LHCN-M2 (cell line): ENCODE measurements at regions not wholly inside any gene's neighbourhood (a gene's known extent, or its start where the extent isn't known, plus 50 kb on each side); places are given as distances from the start of the nearest gene placed in this dataset.
A peak's percentile ranks its signal among the peaks of the same experiment; 100 is the strongest.

Source experiments
- DNase-seq: peaks from one replicate; pipeline ENCODE4 v3.0.0-alpha.2; 2012; ENCODE audit warnings: low read depth

GRCh38 chr4:163622379-163623035 is 128.0 kb downstream of the TMA16 start:
- DNase-seq = no peak

GRCh38 chr4:163623787-163624186 is 129.3 kb downstream of the TMA16 start:
- no peak for DNase-seq

- DNase-seq = no peak
These were observed 130.2 kb downstream of the TMA16 start for GRCh38 chr4:163624727-163625126.

GRCh38 chr4:163631288-163631687 is 136.8 kb downstream of the TMA16 start:
- DNase-seq = no peak

- DNase-seq = peak; percentile 19
These were observed 144.4 kb downstream of the TMA16 start for GRCh38 chr4:163638909-163639308.

- DNase-seq = peak; percentile 69
These were observed 155.1 kb downstream of the TMA16 start for GRCh38 chr4:163649557-163650091.

GRCh38 chr4:163651761-163652160 is 157.3 kb downstream of the TMA16 start:
- DNase-seq = peak; percentile 62

- no peak for DNase-seq
These were observed 160.1 kb downstream of the TMA16 start for GRCh38 chr4:163654621-163655020.

- no peak for DNase-seq
These were observed 166.1 kb downstream of the TMA16 start for GRCh38 chr4:163660636-163661035.

- no peak for DNase-seq
These were observed 168.3 kb downstream of the TMA16 start for GRCh38 chr4:163662768-163663167.

GRCh38 chr4:163663454-163664225 is 169.2 kb downstream of the TMA16 start:
- DNase-seq = no peak

GRCh38 chr4:163665101-163665500 is 170.6 kb downstream of the TMA16 start:
- DNase-seq = no peak

GRCh38 chr4:163665521-163666331 is 171.2 kb downstream of the TMA16 start:
- peak; percentile 27 for DNase-seq

GRCh38 chr4:163666332-163666873 is 171.9 kb downstream of the TMA16 start:
- DNase-seq = no peak

- DNase-seq = no peak
These were observed 178.3 kb downstream of the TMA16 start for GRCh38 chr4:163672751-163673150.

GRCh38 chr4:163673848-163674697 is 179.6 kb downstream of the TMA16 start:
- no peak for DNase-seq

- DNase-seq = peak; percentile 46
These were observed 184.7 kb downstream of the TMA16 start for GRCh38 chr4:163679189-163679588.

GRCh38 chr4:163680386-163681098 is 186.1 kb downstream of the TMA16 start:
- peak; percentile 15 for DNase-seq

- DNase-seq = peak; percentile 51
These were observed 186.8 kb downstream of the TMA16 start for GRCh38 chr4:163681208-163681821.

- peak; percentile 72 for DNase-seq
These were observed 194.4 kb downstream of the TMA16 start for GRCh38 chr4:163688856-163689255.
